GM23338 (cell line): ENCODE measurements at regions not wholly inside any gene's neighbourhood (a gene's known extent, or its start where the extent isn't known, plus 50 kb on each side); places are given as distances from the start of the nearest gene placed in this dataset.

Experiments
- ATAC-seq: fragments of 200-7000 bp; cut with Tn5 transposase; 3 replicates; pipeline ENCODE4 v1.9.1; 2020
- DNase-seq: peaks from one replicate; pipeline ENCODE4 v3.0.0-alpha.2; 2015; ENCODE audit warnings: low spot score
- H2AFZ ChIP-seq: fragments of 200-600 bp; sonication (generic); 2 replicates; pipeline ENCODE4 v1.8.0; 2016; ENCODE audit warnings: antibody characterized with exemption, mild to moderate bottlenecking, moderate library complexity
- H3F3A ChIP-seq: fragments of 200-600 bp; sonication (generic); replicated peaks from 2 replicates; pipeline ENCODE4 v1.8.0; 2017; ENCODE audit warnings: antibody characterized with exemption, mixed run types, low read depth
- H3K27ac ChIP-seq: fragments of 200-600 bp; sonication (generic); 2 replicates; pipeline ENCODE4 v1.6.1; 2016; ENCODE audit warnings: low read depth
- H3K27me3 ChIP-seq: fragments of 200-600 bp; sonication (generic); 2 replicates; pipeline ENCODE4 v1.8.0; 2016; ENCODE audit warnings: mild to moderate bottlenecking, mixed run types, moderate library complexity; ENCODE audit not compliant: insufficient read depth
- H3K36me3 ChIP-seq: fragments of 200-600 bp; sonication (generic); 2 replicates; pipeline ENCODE4 v1.8.0; 2016; ENCODE audit warnings: mild to moderate bottlenecking; ENCODE audit not compliant: insufficient read depth
- H3K4me1 ChIP-seq: fragments of 200-600 bp; sonication (generic); 2 replicates; pipeline ENCODE4 v1.8.0; 2016; ENCODE audit warnings: mild to moderate bottlenecking, moderate library complexity; ENCODE audit not compliant: insufficient read depth
- H3K4me2 ChIP-seq: fragments of 200-600 bp; sonication (generic); 2 replicates; pipeline ENCODE4 v1.7.1; 2017; ENCODE audit warnings: mixed run types
- H3K4me3 ChIP-seq: fragments of 200-600 bp; sonication (generic); 2 replicates; pipeline ENCODE4 v1.6.1; 2016; ENCODE audit warnings: mixed run types
- H3K79me2 ChIP-seq: fragments of 200-600 bp; sonication (generic); replicated peaks from 2 replicates; pipeline ENCODE4 v1.8.0; 2017; ENCODE audit warnings: mild to moderate bottlenecking; ENCODE audit not compliant: insufficient read depth
- H3K9me2 ChIP-seq: fragments of 200-600 bp; sonication (generic); 2 replicates; pipeline ENCODE4 v1.8.0; 2017; ENCODE audit not compliant: insufficient read depth
- H4K20me1 ChIP-seq: fragments of 200-600 bp; sonication (generic); replicated peaks from 2 replicates; pipeline ENCODE4 v1.8.0; 2017; ENCODE audit warnings: mild to moderate bottlenecking; ENCODE audit not compliant: insufficient read depth
- H3K27ac Mint-ChIP-seq: 2 replicates; pipeline ENCODE4 v1.8.0; 2020; ENCODE audit warnings: inconsistent platforms, mild to moderate bottlenecking, moderate library complexity, mixed read lengths
- H3K27me3 Mint-ChIP-seq: 3 replicates; pipeline ENCODE4 v1.8.0; 2022; ENCODE audit warnings: low read depth, mild to moderate bottlenecking, moderate library complexity, mixed read lengths, inconsistent platforms; ENCODE audit not compliant: insufficient read depth, poor library complexity
- H3K36me3 Mint-ChIP-seq: 3 replicates; pipeline ENCODE4 v1.8.0; 2021; ENCODE audit warnings: low read depth, mild to moderate bottlenecking, inconsistent platforms, moderate library complexity, mixed read lengths
- H3K4me1 Mint-ChIP-seq: 3 replicates; pipeline ENCODE4 v1.8.0; 2020; ENCODE audit warnings: mild to moderate bottlenecking, inconsistent platforms, mixed read lengths
- H3K4me3 Mint-ChIP-seq: 3 replicates; pipeline ENCODE4 v1.8.0; 2021; ENCODE audit warnings: moderate library complexity, mild to moderate bottlenecking, inconsistent platforms, mixed read lengths
- H3K9me3 Mint-ChIP-seq: 3 replicates; pipeline ENCODE4 v1.8.0; 2020; ENCODE audit warnings: moderate library complexity, mild to moderate bottlenecking, inconsistent platforms, mixed read lengths
- CREB1 ChIP-seq: fragments of 250-450 bp; sonication (Bioruptor Pico); IDR thresholded peaks from 2 replicates; pipeline ENCODE4 v1.5.0; 2020; ENCODE audit warnings: low read depth, mild to moderate bottlenecking, moderate library complexity
- CTCF ChIP-seq, 2 experiments: fragments of 200-600 bp in 1 of 2; sonication (generic) in 1 of 2; conservative IDR thresholded peaks; 2 replicates each; pipeline versions ENCODE4 v1.5.1 to v1.6.1; 2016 to 2017; ENCODE audit warnings: antibody characterized with exemption in 2 of 2, low read depth in 2 of 2, mild to moderate bottlenecking in 2 of 2, moderate library complexity in 1 of 2
- ETS1 ChIP-seq: IDR thresholded peaks from 2 replicates; pipeline ENCODE4 v1.6.1; 2016; ENCODE audit warnings: antibody characterized with exemption
- EZH2 ChIP-seq: fragments of 200-600 bp; sonication (generic); IDR thresholded peaks from one replicate; pipeline ENCODE4 v1.8.0; 2017; ENCODE audit warnings: antibody characterized with exemption, mild to moderate bottlenecking, low read depth; ENCODE audit not compliant: unreplicated experiment
- EZH2phosphoT487 ChIP-seq: fragments of 200-600 bp; sonication (generic); IDR thresholded peaks from one replicate; pipeline ENCODE4 v1.8.1; 2018; ENCODE audit warnings: antibody characterized with exemption; ENCODE audit not compliant: unreplicated experiment
- JUNB ChIP-seq: IDR thresholded peaks from one replicate; pipeline ENCODE4 v1.6.1; 2016; ENCODE audit warnings: antibody characterized with exemption; ENCODE audit not compliant: unreplicated experiment
- NANOG ChIP-seq: IDR thresholded peaks from 2 replicates; pipeline ENCODE4 v1.6.1; 2016; ENCODE audit warnings: antibody characterized with exemption, borderline replicate concordance
- POLR2AphosphoS5 ChIP-seq: IDR thresholded peaks from 2 replicates; pipeline ENCODE4 v1.6.1; 2016; ENCODE audit warnings: antibody characterized with exemption, low read depth
- STAT1 ChIP-seq: IDR thresholded peaks from one replicate; pipeline ENCODE4 v1.6.1; 2016; ENCODE audit warnings: antibody characterized with exemption; ENCODE audit not compliant: unreplicated experiment
- ZNF114 ChIP-seq: fragments of 250-450 bp; sonication (Bioruptor Pico); IDR thresholded peaks from 2 replicates; pipeline ENCODE4 v1.5.0; 2020; ENCODE audit warnings: mild to moderate bottlenecking, moderate library complexity
- ZNF331 ChIP-seq: fragments of 250-450 bp; sonication (Bioruptor Pico); IDR thresholded peaks from 2 replicates; pipeline ENCODE4 v1.5.0; 2020; ENCODE audit warnings: low read depth, mild to moderate bottlenecking, moderate library complexity
- ZNF462 ChIP-seq: fragments of 250-450 bp; sonication (Bioruptor Pico); IDR thresholded peaks from 2 replicates; pipeline ENCODE4 v1.5.0; 2020; ENCODE audit warnings: mild to moderate bottlenecking, moderate library complexity
- TF ChIP-seq, protein P1 (sequence below): IDR thresholded peaks from one replicate; pipeline ENCODE4 v1.6.1; 2018; ENCODE audit warnings: antibody characterized with exemption; ENCODE audit not compliant: unreplicated experiment

- H3K9me3 Mint-ChIP-seq: no peaks in the 10 kb centered on the region
- Histone ChIP-seq H3K4me3 (no peak overlapping the region), H3K36me3 (no peaks in the 10 kb centered on the region), H3F3A (no peaks in the 10 kb centered on the region), H3K27me3 (no peaks in the 10 kb centered on the region), H3K4me2 (no peak overlapping the region), H2AFZ (no peak overlapping the region), H3K4me1 (no peaks in the 10 kb centered on the region), H3K27ac (no peak overlapping the region), H4K20me1 (no peaks in the 10 kb centered on the region), H3K9me2 (no peaks in the 10 kb centered on the region), H3K79me2 (no peaks in the 10 kb centered on the region)
- no peak overlapping the region for H3K4me3 Mint-ChIP-seq
- no peaks in the 10 kb centered on the region for H3K27me3 Mint-ChIP-seq
- DNase-seq (no peak), ATAC-seq (no peak)
- TF ChIP-seq ETS1: no peak
- no peak for TF ChIP-seq POLR2AphosphoS5
- TF ChIP-seq ZNF462 (CRISPR knock-in tag): no peak
- no peak for TF ChIP-seq STAT1
- no peak for TF ChIP-seq ZNF331 (CRISPR knock-in tag)
- no peak for TF ChIP-seq EZH2
- no peak for TF ChIP-seq ZNF114
- no peak for TF ChIP-seq JUNB
- TF ChIP-seq, protein P1, sequence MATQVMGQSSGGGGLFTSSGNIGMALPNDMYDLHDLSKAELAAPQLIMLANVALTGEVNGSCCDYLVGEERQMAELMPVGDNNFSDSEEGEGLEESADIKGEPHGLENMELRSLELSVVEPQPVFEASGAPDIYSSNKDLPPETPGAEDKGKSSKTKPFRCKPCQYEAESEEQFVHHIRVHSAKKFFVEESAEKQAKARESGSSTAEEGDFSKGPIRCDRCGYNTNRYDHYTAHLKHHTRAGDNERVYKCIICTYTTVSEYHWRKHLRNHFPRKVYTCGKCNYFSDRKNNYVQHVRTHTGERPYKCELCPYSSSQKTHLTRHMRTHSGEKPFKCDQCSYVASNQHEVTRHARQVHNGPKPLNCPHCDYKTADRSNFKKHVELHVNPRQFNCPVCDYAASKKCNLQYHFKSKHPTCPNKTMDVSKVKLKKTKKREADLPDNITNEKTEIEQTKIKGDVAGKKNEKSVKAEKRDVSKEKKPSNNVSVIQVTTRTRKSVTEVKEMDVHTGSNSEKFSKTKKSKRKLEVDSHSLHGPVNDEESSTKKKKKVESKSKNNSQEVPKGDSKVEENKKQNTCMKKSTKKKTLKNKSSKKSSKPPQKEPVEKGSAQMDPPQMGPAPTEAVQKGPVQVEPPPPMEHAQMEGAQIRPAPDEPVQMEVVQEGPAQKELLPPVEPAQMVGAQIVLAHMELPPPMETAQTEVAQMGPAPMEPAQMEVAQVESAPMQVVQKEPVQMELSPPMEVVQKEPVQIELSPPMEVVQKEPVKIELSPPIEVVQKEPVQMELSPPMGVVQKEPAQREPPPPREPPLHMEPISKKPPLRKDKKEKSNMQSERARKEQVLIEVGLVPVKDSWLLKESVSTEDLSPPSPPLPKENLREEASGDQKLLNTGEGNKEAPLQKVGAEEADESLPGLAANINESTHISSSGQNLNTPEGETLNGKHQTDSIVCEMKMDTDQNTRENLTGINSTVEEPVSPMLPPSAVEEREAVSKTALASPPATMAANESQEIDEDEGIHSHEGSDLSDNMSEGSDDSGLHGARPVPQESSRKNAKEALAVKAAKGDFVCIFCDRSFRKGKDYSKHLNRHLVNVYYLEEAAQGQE: no peak
- TF ChIP-seq EZH2phosphoT487: no peak
- no peak for TF ChIP-seq NANOG
- no peak for TF ChIP-seq CTCF (conservative IDR thresholded peaks at IDR 0.05; ENCODE audit: low read depth in 2 of 2)
- no peak for TF ChIP-seq CREB1 (CRISPR knock-in tag)
- no peak overlapping the region for H3K27ac Mint-ChIP-seq
- peaks cover 7% of the 10 kb centered on the region; the same call in 2 of the 3 replicates for H3K4me1 Mint-ChIP-seq
- no peaks in the 10 kb centered on the region for H3K36me3 Mint-ChIP-seq
These were observed 959.0 kb downstream of the FAT4 start for GRCh38 chr4:126273746-126274145.
